ENCODE measurements at regions not wholly inside any gene's neighbourhood (a gene's known extent, or its start where the extent isn't known, plus 50 kb on each side); places are given as distances from the start of the nearest gene placed in this dataset.

DNA sequence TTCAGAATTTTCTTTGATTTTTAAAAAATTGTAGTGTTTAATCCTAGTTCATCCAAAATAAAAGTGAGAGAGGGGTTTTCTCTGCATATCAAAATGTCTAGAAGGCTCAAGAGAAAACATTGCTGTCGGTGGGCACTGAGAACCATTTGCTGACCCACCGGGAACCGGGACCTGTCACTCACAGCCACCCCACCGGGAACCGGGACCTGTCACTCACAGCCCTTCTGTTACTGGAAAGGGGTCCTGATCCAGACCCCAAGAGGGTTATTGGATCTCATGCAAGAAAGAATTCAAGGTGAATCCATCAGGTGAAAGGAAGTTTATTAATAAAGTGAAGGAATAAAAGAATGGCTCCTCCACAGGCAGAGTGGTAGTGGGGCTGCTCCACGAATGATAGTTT, 106.0 kb upstream of the SFSWAP start:
- DNase-seq (ENCODE audit: low spot score): no peak

DNA sequence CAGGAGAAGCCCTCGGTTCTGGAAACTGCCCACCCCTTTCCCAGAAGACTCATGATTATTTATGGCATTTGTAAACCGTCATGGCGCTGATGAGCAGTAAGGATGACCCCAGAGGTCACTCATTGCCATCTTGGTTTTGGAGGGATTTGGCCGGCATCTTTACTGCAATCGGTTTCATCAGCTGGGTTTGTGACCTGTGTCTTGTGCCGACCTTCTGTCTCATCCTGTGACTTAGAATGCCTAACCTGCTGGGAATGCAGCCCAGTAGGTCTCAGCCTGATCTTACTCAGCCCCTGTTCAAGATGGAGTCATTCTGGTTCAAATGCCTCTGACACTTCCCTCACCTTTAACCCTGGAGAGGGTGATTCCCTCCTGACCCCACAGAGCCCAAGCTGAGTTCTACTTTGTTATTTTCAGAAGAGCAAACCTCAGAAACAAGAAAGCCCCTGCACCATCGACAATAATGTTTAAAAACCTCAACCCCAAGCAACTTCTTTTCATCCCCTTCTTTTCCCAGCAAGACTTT, 105.5 kb upstream of the SFSWAP start:
- no peak for DNase-seq (ENCODE audit: low spot score)

DNA sequence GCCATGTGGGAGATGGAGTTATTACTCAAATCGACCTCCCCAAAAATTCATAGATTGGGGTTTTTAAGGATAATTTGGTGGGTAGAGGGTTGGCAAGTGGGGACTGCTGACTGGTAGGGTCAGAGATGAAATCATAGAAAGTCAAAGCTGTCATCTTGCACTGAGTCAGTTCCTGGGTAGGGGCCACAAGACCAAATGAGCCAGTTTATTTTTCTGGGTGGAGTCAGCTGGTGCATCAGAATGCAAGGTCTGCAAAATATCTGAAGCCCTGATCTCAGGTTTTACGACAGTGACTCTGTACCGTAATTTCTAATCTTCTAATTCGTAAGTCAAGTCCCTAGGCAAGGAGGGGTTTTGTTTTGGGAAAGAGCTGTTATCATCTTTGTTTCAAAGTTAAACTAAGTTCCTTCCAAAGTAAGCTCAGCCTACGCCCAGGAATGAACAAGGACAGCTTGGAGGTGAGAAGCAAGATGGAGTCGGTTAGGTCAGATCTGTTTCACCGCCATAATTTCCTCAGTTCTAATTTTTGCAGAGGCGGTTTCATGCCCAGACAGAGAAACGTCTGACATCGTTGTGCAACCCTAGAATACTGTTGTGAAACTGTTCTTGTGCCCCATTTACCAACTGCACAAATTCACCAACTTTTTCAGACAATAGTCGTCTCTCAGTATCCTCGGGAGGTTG, 104.5 kb upstream of the SFSWAP start:
- DNase-seq (ENCODE audit: low spot score): no peak

DNA sequence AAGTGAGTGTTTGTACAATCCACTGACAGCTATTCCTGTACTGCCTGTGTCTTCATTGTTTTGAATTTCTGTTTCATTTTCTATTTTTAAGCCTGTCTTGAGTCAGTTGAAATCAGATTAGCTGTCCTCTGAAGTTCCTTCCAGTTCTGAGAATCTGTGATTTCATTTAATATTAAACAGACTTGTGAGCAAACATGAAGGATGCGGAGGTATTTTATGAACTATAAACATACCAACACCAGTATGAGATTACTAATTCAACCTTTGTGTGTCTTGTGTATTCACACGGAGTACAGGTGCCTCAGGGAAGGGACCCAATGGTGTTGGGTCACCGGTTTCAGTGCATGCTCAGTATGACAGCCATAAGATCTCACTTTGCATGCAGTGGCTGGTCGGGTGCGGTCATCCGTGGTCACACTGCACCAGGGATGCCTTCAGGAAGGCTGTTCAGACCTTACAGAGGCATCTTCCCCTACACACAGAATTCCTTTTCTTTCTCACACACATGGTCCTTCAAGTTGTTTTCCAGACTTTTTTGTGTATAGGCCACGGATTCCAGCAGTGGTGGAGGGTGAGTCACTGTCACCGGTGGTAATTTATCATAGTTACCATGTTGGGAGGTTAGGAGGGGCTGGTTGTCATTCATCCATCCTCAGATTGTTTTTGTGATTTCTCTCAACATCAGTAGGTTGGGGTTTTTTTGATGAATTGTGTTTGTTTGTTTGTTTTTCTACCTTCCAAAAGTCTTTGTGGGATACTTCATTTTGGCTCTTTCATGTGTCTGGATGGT, 103.0 kb upstream of the SFSWAP start:
- DNase-seq (ENCODE audit: low spot score): peak; percentile 4

DNA sequence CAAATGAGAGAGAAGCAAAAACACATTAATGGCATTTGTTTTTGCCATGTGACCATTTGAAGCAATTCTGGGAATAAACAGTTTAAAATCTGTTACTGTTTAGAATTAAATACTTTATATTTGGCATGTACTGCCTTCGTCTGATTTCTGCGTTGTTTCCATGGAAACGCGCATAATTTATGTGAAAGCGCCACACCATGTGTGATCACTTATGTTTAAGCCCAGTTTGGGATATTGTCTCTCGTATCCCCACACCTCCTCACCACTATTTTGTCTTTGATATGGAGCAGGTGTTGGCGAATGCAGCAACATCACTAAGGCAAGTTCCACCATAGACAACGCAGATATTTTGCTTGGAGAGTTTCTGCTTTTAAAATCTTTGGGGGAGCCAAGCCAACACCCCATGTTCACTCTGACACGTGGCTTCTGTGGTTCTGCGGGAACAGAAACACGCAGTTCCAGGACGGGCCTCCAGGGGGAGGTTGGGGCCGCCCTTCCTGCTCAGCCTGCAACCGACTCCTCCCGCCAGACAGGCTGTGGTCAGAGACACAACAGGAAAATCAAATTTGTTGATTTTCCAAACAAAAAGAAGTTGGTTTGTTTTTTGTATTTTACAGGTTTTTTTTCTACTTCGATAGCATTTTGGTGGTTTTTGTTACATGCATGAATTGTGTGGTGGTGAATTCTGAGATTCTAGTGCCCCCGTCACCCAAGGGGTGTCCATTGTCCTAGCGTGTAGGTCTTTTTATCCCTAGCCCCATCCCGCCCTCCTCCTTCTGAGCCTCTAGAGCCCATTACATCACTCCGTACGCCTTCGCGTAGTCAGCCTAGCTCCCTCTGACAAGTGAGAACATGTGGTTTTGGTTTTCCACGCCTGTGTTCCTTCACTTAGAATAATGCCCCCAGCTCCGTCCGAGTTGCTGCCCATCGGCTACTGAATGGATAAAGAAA, 101.9 kb upstream of the SFSWAP start:
- DNase-seq (ENCODE audit: low spot score): peak; percentile 34

DNA sequence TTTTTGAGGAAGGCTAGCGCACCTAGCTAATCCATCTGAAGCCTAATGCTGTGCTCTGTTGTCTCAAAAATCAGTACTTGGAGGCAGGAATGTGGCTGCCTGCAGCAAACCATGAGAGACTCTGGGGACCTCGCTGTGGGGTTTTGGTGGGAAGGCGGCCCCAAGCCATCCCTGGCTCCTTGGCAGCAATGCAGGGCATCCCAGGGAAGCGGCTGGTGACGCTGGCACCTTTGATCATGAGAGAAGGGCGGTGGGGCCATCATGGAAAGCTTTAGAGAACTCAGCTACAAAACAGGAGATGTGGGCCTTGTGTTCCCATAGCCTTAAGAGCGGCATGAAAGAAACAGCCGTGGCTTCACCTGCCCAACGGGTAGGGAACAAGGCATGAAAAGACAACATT, 101.1 kb upstream of the SFSWAP start:
- DNase-seq (ENCODE audit: low spot score): no peak

DNA sequence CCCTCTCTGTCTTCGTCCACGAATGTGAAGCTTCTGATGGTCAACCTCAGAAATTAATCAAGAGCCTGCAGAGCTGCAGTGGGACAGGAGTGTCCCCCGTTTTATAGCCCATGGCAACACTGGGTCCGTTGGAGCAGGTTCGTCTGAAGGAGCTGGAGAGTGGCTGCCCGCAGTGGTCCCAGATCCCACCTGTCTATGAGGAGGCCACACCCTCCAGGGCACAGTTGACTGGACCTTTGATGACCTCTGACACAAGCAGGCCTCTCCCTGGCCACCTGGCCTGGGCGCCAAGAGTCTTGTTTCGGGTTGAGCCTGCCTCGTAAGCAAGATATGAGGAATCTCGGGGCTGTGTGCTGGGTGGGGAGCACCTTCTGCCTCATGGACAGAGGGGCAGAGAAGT, 100.7 kb upstream of the SFSWAP start:
- no peak for DNase-seq (ENCODE audit: low spot score)

DNA sequence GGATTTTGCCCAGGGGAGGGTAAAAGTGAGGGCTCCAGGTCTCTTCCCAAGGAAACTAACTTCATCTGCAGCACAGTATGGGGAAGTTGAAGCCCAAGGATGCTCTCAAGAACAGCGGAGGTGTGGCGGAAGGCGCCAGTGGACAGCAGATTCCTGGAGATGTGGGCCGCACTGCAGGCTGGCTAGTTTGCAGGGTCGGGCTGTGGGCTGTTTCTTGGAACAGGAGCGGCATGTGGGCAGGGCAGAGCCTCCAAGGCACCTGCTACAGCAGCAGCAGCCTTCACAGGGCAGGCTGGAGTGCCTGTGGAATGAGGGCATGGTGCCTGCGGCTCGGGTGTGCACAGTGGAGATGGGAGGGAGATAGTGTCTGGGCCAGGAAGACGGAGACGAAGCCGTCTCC, 100.0 kb upstream of the SFSWAP start:
- DNase-seq (ENCODE audit: low spot score): no peak

DNA sequence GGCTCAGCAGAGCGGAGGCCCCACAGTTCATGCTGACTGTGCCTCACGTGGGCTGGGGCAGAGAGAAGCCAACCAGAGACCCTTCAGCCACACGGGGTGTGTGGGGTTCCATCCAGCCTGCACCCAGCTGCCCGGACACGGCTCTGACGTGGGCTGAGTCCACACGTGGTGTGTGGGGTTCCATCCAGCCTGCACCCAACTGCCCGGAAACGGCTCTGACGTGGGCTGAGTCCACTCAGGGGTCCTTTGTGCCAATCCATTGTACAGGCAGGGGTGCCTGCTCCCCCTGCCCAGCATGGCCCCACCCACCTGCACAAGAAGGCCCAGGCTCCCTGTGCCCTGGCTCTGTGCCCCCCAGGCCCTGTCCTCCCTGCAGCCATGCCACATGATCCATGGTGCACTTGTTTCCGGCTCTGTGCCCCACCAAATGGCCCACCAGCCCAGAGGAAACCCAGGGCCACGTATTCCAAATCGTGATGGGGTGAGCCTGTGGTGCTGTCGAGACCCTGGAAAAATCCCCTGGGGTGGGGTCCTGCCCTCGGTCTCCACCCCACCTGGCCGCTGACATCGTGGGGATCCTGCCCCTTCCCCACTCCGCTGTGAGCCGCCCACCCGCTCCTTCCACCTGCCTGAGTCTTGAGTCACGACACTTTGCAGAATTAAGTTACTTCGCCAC, 99.3 kb upstream of the SFSWAP start:
- DNase-seq (ENCODE audit: low spot score): no peak

DNA sequence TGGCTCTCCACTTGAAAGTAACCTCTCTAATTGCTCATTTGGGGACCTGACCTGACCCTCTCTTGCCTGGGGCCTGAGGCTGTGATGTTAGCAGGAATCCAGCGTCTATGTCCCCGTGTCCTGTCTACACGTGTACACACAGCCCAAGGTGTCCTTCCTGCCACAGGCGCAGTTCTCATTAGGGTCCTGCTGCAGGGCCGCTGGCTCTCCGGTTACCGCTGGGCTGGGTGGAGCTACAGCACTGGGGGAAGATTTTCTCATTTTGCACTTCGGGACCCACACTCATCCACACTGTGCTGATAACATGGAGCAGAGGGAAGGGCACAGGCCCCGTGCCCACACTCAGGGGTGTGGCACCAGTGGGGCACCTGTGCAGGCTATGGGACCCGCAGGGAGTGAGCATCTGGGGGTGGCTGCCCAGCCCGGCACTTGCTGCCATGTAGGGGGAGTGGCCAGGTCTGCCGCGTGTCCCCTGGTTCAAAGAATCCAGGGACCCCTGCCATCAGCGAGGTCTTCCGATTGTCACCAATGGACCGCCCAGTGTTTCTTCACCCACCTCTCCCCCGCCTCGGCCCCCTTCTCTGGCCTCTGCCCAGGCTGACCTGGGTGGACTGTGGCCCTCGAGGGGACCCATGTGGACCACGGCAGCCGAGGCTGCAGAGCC, 98.7 kb upstream of the SFSWAP start:
- no peak for DNase-seq (ENCODE audit: low spot score)

DNA sequence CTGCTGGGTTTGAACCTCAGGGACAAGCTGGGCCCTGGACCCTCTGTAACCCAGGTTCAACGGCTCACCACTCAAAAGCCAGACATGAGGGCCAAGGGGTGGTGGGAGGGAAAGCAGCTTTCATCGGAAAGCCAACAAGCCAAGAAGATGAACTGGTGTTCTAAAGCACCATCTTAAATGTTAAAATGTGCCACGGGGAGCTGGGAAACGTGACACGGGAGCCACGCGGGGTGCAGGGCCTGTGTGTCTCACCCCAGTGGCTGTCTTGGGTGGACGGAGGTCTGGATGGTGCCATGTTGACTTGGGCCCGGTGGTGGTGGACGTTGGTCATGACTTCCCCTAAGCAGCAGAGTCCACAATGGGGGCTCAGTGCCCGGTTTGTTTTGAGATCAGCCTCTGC, 97.7 kb upstream of the SFSWAP start:
- DNase-seq (ENCODE audit: low spot score): no peak

DNA sequence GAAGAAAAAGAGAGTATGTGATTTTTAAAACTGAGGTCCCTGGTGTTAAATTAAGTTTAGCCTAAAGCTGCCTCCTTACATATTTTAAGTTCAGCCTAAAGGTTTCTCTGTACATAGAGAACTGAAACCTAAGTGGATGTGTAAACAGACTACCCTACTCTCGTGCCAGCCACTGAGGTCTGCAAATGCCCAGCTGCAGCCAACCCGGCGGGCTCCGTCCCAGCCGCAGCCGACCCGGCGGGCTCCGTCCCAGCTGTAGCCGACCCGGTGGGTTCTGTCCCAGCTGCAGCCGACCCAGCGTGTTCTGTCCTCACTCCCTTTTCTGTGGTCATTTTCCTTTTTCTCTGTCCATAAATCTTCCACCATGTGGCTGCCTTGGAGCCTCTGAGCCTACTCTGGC, 97.2 kb upstream of the SFSWAP start:
- DNase-seq (ENCODE audit: low spot score): no peak

DNA sequence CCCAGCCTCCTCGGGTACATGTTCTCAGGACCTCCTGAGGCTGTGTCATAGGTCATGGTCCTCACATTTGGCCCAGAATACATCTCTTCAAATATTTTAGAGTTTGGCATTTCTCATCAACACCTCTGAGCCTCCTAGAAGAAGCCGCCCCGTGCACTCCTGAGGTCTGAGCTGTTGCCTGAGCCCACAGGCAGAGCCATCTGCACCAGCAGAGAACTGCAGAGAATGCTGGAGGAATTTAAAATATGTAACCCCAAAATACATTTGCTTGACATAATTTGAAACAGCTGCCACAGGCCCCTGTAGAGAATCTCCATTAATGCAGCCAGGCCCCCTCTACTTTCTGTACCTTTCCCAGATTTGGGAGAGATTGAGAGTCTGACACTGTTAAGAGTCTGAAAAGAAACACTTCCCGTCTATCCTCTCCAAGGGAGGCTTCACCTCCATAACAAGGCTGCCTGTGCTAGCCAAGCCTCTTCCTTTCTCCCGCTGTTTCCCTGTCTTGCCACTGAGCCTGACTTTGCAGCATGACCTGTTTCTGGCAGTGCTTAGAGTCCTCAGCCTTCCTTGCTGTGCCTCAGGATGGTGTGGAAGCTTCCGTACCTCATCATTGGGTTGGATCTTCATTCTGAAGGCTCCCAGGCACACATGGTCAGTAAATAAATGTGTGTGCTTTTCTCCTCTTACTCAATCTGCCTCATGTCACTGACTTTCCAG, 95.4 kb upstream of the SFSWAP start:
- DNase-seq (ENCODE audit: low spot score): no peak

DNA sequence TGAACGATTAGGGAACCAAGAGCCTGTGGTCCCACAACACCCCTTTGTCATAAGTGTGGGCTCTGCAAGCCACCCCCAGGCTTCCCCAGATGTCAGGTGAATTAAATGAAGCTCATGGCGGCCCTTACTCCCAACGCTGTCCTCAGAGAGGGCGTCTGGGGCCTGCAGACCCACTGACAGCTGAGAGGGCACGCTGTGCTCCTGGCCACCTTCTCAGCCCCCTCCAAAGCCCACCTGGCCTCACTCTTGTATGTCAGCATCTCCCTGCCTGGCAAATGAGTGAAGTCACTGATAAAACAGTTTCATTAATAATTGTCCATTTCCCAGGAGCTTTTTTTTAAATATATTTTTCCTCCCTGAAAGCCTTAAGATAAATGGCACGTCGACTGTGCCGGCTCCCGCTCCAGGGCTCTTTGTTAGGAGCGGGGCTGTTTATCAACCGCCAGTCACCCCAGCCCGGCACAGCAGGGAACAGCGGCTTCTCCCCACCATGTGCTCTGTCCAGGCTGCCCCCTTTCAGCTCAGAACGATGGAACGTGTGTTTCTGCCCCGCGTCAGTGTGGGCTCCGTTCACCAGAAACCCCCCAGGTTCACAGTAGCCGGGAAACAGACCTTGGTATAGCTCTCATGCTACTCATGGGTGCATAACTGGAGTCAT, 94.7 kb upstream of the SFSWAP start:
- DNase-seq (ENCODE audit: low spot score): no peak

DNA sequence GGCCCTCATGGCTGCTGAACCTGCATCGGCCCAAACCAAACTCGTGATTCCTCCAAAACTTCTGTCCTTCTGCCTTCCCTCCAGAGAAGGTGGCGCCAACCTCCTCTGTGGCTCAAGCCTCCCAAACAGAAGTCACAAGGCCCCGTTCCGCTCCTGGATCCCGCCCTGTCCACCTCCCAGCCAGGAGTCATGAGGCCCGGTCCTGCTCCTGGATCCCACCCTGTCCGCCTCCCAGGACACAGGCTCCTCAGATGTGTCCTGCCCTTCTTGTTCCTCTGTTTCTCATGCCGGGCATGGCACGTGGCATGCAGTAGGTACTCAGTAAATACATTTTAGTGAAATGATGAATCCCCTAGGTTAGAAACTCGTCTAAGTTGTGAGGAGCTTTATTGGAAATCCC, 94.2 kb upstream of the SFSWAP start:
- no peak for DNase-seq (ENCODE audit: low spot score)

DNA sequence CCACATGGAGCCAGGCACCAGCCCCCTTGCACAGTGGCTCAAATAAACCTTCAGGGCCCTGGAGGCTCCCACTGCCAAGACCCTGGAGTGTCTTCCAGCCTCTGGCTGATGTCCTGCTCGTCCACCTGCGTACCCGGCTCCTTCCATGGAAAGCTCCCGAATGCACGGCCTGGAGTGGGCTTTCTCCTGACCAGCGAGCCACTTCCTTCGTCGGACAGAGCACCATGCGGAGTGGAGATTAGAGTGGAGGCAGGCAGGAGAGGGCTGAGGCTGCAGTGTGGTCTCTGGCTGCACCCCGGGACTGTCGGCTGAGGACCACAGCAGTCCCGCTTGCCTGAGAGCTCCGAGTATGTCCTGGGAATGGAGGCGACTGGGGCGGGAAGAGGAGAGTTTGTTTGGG, 93.7 kb upstream of the SFSWAP start:
- no peak for DNase-seq (ENCODE audit: low spot score)

DNA sequence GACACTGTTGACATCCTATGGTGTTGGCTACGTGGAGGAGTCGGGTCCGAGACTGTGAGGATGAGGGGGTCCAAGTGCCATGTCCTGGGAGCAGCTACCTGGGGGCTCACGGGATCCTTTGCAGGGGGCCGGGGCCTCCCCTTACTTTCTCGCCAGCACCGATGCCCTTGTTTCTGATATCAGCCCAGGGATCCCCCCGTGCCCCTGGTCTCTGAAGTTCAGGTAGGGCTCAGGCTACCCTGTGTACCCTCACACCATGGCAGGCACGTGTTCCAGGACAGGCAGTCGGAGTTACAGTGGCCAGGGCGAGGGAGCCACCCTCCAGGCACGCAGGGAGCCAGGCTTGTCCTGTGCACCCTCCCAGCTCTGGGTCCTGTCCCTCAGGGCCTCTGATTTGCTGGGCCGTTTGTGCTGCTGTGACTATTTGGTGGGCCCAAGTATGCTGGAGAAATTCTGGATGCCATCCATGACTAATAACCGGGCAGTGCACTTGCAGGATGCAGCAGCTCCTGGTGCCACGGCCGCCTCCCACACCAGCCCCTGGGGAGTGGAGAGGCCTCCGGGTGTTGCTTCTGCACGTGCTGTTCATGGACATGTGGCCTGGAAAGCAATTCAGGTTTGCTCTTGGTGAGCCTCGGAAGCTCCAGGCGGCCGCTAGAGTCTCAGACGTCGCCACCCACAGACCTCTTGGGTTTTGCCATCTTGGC, 93.1 kb upstream of the SFSWAP start:
- no peak for DNase-seq (ENCODE audit: low spot score)

DNA sequence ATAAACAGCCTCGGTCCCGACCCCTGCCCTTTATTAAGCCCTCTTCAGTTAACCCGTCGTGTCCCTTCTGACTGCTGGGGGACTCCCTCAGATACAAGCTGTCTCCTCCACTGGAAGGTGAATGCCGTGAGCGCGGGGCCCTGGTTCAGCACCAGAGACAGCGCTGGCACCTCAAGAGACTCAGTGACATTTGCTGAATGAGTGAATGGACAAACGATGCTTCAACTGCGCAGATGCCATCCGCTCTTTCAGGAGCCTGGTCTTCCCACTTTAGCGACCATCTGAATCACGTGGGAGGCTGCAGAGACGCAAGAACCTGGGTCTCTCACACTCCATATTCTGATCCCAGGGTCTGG, 92.6 kb upstream of the SFSWAP start:
- no peak for DNase-seq (ENCODE audit: low spot score)

DNA sequence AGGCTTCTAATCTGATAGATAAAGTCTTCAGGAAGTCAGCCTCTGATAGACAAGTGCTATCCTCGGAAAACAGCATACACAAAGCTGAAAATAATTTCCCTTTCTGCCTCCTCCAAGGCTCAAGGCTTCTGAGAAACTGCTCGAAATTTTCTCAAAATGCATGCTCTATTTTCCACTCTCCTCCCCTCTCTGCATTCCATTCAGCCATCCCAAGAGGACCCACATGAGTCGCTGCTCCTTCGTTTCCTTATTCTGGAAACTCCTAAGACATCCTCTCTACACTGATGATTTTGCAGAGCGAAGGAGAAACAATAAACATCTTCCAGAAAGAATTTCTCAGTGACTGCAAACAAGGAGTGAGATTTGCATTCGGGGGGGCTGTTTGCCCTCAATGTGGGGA, 92.2 kb upstream of the SFSWAP start:
- DNase-seq (ENCODE audit: low spot score): no peak

Measured in kidney tubule cell (primary cell).